Endometrium (tissue), 2 donors: ENCODE measurements at regions not wholly inside any gene's neighbourhood (a gene's known extent, or its start where the extent isn't known, plus 50 kb on each side); places are given as distances from the start of the nearest gene placed in this dataset.
A peak's percentile ranks its signal among the peaks of the same experiment; 100 is the strongest.

Source experiments
- FAIRE-seq: peaks from 2 replicates; lab custom pipeline; 2012; peaks lifted over from hg19 to GRCh38; lab: Jason Lieb, UNC
- donor health status: control.
- donor health status: control.

DNA sequence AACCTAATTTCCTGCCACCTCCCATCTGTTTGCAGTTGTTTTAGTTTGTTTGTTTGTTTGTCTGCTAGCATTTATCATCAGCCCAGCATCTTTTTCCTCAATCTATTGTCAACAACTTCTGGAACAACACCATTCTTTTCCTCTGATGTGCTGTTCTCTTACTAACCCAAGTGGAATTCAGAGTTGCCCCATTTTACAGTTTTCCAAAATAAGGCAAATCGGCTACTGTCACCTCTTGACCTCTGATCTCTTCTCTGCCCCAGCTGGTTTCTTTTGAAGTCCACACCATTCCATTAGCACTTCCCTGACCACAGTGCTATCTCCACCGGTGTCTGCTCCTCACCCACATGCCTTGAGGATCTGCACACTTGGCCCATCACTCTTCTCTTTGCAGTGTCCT, 102.4 kb downstream of the EFNB2 start:
- no peak for FAIRE-seq

GRCh38 chr13:106432636-106433035, 102.8 kb downstream of the EFNB2 start:
- FAIRE-seq: no peak

GRCh38 chr13:106426909-106427308, 108.6 kb downstream of the EFNB2 start:
- no peak for FAIRE-seq

GRCh38 chr13:106425661-106426060, 109.8 kb downstream of the EFNB2 start:
- no peak for FAIRE-seq

- no peak for FAIRE-seq
Observed at GRCh38 chr13:106424805-106425204, 110.7 kb downstream of the EFNB2 start.

- no peak for FAIRE-seq
Observed at GRCh38 chr13:106423530-106423929, 111.9 kb downstream of the EFNB2 start.

DNA sequence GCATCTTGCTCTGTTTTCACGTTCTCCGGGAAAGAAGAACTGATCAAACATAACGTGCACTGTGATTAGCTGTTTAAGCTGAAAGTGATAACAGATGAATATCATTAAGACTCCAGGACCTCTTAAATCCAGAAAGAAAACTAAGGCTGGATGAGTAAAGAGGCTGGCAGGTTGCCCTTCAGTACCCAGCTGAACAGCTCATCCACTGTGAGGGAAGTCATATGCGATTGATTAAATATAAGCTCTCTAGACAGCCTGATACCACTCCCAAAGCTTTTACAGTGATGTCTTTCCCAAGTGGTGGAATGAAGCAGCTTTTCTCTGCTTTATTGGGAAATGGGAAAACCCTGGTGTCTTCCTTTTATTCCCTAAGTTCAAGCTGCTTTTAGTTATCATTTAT, 116.9 kb downstream of the EFNB2 start:
- no peak for FAIRE-seq

DNA sequence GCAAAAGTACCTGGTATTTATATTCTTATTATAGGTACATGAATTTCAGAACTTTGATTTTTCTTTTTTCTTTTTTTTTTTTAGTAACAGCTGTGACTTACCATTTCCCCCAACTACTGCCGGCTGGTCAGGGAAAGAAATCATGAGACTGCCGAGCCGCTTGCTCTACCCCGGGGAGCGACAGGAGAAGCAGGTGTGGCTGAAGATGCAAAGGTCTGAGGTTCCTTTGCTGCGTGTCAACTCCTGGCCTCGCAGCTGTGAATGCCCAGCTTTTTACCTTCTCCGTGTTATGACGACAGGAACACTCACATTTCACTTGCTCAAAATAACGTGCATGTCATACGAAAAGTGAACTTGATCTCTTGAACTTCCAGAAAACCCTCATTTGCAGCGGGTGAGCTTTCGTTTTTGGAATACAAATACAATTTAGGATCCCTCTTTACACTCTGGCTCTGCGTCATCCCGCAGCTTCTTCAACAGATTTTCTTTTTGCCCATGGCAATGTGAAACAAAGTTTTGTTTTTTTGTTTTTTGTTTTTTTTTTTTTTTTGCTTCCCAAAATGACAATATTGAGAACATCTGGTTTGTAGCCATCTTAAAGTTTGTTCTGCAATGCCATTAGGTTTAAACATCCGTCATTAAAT, 117.9 kb downstream of the EFNB2 start:
- no peak for FAIRE-seq

DNA sequence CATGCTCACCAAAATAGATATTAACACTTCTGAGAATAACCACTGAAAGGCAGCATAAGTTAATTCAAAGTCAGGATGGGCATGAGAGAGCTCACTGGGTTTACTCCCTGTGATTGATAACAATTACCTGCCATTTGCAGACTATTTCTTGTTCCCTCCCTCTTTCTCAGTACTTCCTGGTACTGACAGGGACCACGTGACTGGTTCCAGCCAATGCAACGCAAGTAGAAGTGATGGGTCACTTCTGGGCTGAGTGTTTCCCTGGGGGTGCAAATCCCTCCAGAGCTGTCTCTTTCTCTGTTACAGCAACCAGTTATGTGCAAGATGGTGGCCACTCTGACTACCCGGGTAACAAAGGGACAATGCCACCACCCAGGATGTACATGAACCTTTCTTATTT, 118.8 kb downstream of the EFNB2 start:
- FAIRE-seq: no peak

- FAIRE-seq: no peak
Observed at GRCh38 chr13:106415971-106416370, 119.5 kb downstream of the EFNB2 start.

DNA sequence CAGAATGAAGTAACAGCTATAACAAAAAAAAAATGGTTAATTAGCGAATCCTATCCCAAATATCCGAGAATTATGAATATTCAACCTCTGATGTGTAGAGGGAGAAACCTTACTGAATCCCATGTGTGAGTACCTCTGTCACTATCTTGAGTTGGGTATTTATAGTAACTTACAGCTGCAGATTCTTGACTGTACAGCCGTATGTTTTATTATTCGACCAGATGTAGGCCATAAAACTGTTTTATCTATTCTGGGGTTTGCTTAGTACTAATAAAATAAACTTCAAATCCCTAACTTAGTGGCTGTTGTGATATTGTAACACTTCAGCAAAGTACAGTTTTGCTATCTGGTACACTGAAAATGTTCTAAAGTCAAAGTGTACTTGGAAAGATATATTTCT, 120.0 kb downstream of the EFNB2 start:
- FAIRE-seq: peak; percentile 98

DNA sequence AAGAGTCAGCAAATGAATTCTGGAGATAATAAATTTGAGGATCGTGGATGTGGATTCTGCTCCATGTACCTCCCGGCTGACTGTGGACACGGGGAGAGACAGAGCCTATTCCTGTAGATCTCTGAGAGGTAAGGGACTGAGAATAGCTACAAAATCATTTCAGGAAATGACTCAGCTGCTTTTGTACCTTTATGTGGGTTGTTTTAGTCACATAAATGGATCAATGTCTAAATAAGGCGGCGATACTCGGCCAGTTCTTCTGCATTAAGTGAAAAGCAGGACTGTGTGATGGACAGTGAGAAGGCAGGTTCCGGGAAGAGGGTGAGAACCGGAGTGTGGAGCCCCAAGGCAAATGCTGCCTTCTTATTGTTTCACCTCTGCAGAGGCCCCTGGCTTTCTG, 128.1 kb downstream of the EFNB2 start:
- FAIRE-seq: no peak

DNA sequence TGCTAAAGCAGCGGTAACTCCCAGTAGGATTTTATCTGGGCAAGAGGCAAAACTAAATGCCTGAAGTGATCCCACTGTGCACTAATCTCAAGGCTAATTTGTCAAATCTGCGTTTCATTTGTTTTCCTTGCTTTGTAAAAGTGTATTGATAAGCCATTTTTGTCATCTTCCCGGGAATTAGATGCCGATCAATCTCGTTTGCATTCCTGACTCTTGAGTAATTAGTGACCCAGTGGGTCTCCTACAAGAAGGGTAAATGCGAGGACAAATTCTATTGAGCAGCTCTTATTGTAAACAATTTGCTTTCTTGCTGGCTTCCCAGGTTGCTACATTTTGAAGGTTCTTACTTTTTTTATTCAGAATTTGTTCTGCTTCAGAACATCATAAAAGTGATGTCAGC, 129.7 kb downstream of the EFNB2 start:
- FAIRE-seq: peak; percentile 57

DNA sequence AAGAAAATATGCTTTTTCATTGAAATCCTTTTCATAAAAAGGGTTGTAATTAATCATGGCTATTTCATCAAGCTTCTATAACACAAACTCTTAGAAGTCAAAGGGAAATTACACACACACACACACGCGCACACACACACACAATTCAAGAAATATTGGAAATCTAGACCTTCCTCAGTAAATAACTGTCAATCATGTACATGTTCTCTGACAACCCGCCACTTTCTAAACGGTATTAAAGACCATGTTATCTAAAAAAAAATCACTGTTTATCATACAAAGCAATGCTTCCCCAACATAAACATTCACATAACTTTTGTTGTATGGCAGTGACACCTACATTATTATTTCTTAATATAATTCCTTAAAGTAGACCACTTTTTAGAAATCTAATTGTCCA, 132.2 kb downstream of the EFNB2 start:
- FAIRE-seq: no peak

DNA sequence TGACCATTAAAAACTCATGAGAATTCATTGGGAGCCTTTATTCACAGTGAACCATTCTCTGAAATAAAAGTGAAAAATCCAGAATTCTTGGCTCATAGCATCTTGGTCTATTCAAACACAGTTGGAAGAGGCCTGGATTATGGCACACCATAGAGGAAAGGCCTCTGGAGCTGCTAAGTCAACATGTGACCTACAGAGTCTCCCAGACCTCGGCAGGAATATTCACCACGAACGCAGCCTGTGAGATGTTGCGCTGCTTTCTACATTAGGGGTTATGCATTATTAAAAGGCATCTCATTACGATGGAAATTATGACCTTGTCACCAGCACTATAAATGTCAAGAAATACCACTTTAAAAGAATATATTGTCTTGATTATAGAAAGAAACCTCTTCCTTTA, 132.6 kb downstream of the EFNB2 start:
- no peak for FAIRE-seq

- no peak for FAIRE-seq
Observed at GRCh38 chr13:106401081-106401480, 134.4 kb downstream of the EFNB2 start.

- no peak for FAIRE-seq
Observed at GRCh38 chr13:106400289-106400688, 135.2 kb downstream of the EFNB2 start.

DNA sequence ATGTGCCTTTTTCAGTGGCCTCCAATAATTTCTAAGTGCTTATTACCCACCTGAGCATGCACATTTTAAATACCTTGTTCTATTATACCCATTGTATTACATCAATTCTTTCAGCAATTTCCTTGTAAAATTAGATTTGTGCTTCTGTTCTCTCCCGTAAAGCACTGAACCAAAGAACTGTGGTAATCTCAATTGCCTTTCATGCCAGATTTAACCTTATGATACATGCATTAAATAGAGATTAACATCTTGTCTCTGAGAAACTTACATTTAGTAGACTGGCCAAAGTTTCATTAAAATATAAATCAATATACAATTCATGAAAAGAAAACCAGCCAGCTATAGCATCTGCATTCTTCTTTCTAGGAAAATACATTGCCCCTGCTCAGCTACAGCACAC, 137.2 kb downstream of the EFNB2 start:
- no peak for FAIRE-seq

DNA sequence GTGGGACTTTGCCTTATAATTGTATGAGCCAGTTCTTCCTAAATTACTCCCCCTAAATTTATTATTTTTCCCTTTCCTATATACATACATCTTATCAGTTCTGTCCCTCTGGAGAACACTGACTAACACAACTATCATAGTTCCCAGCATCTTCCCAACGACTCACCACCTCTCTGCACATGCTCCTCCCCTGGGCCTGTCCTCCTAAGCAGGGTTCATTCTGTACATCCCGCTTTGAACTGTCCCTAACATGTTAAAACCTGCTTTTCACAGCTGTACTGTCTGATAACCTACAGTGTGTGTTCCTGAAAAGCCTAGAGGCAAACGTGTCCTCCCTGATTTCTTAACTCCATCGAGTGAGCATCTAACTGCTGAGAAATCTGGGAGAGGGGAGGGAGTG, 141.7 kb downstream of the EFNB2 start:
- FAIRE-seq: no peak

DNA sequence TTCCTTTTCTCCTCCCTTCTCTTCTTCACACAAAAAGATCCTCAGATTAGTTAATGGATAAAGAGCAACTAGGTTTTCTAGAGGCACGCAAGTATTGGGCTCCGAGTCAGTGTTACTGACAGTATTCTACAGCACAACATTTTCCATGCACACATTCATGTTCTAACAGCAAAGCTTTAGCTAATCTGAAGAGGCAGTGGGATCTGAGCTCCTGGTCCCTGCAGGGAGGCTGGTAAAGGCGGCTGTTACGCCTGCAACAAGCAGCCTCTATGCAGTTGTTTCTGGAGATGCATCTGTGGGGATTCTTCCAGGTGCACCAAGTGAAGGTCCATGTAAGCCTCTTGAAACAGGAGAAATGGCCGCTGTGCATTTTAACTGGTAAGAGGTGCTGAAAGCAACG, 143.8 kb downstream of the EFNB2 start:
- FAIRE-seq: no peak

DNA sequence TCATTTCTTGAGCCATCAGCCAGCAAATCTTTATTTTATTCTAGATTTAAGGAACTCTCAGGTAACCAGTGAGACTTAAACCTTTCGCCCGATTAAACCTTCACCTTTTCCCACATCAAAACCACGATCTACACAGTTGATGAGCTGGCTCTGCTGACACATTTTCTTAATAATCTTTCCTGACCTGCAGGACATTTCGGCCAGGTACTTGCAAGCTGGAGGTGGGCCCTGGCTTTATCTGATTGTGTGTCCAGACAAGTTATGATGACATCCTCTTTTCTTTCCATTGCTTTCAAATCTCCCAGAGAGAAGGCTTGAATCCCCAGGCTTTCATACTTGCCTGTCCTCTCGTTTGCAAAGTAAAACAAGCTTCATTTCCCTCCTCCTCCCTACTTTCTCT, 144.2 kb downstream of the EFNB2 start:
- FAIRE-seq: no peak

GRCh38 chr13:106390367-106390766, 145.1 kb downstream of the EFNB2 start:
- FAIRE-seq: no peak

DNA sequence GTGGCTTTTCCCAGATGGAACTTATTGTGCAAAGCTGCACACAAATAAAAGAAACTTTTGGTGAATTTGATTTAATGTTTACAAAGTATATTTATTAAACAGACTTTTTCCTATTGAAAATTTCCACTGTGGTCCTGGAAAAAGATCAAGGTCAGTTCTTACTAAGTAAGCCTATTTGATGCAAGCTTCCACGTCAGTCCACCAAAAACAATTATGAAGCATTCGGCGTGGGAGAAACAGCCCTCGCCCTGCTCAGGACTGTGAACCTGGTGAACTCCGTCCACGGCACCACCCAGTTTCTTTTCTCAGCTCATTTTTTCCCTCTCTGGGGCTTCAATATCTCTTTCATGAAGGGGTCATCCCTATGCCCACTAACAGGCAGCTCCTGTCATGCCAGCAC, 149.8 kb downstream of the EFNB2 start:
- peak; percentile 99 for FAIRE-seq

GRCh38 chr13:106384516-106384915, 150.9 kb downstream of the EFNB2 start:
- no peak for FAIRE-seq

GRCh38 chr13:106383791-106384190, 151.7 kb downstream of the EFNB2 start:
- FAIRE-seq: no peak
